ENCODE measurements at regions not wholly inside any gene's neighbourhood (a gene's known extent, or its start where the extent isn't known, plus 50 kb on each side); places are given as distances from the start of the nearest gene placed in this dataset.
"Not testable (repeated sequence)": the region's sequence is repeated elsewhere in the genome, so short reads cannot be mapped to it uniquely, and the experiment has no call there.

- DNase-seq; H3K9me3 ChIP-seq; intact Hi-C loops (cut with DNase I; ENCODE audit: low total_unique reads); H3K4me1 ChIP-seq; H3K27ac ChIP-seq; H3K27me3 ChIP-seq; H3K4me3 ChIP-seq; H3K36me3 ChIP-seq (ENCODE audit: low read depth, missing control alignments): not testable (repeated sequence)
- WGBS, 2 donors, result no CpG with 5 or more reads among the region's 78 CpGs
Observed at GRCh38 chr7:65647153-65647964, 225.5 kb upstream of the VKORC1L1 start.

- H3K4me1 ChIP-seq; H3K27me3 ChIP-seq; DNase-seq; intact Hi-C loops (cut with DNase I; ENCODE audit: low total_unique reads); H3K9me3 ChIP-seq; H3K27ac ChIP-seq; H3K36me3 ChIP-seq (ENCODE audit: low read depth, missing control alignments); H3K4me3 ChIP-seq: not testable (repeated sequence)
- 83 to 100% methylated on average over 1 to 2 of the region's 2 CpGs for WGBS, 2 donors
Observed at GRCh38 chr7:65651174-65651573, 221.7 kb upstream of the VKORC1L1 start.

GRCh38 chr7:65651826-65652592 is 220.9 kb upstream of the VKORC1L1 start:
- H3K27ac ChIP-seq; H3K27me3 ChIP-seq; H3K4me3 ChIP-seq; H3K36me3 ChIP-seq (ENCODE audit: low read depth, missing control alignments); H3K9me3 ChIP-seq; H3K4me1 ChIP-seq; intact Hi-C loops (cut with DNase I; ENCODE audit: low total_unique reads); DNase-seq: not testable (repeated sequence)

- WGBS, 2 donors, result no CpG with 5 or more reads among the region's 1 CpG
- H3K27ac ChIP-seq; intact Hi-C loops (cut with DNase I; ENCODE audit: low total_unique reads); DNase-seq; H3K36me3 ChIP-seq (ENCODE audit: low read depth, missing control alignments); H3K27me3 ChIP-seq; H3K9me3 ChIP-seq; H3K4me1 ChIP-seq; H3K4me3 ChIP-seq: not testable (repeated sequence)
Observed at GRCh38 chr7:65652669-65653068, 220.2 kb upstream of the VKORC1L1 start.

- WGBS, 2 donors, result no CpG with 5 or more reads among the region's 5 CpGs
- intact Hi-C loops (cut with DNase I; ENCODE audit: low total_unique reads); H3K27me3 ChIP-seq; H3K4me3 ChIP-seq; H3K36me3 ChIP-seq (ENCODE audit: low read depth, missing control alignments); DNase-seq; H3K27ac ChIP-seq; H3K4me1 ChIP-seq; H3K9me3 ChIP-seq: not testable (repeated sequence)
Observed at GRCh38 chr7:65656494-65657188, 216.2 kb upstream of the VKORC1L1 start.

GRCh38 chr7:65683362-65683761 is 189.5 kb upstream of the VKORC1L1 start:
- WGBS, 2 donors, result 83% methylated on average over 6 of the region's 6 CpGs
- H3K27me3 ChIP-seq; H3K36me3 ChIP-seq (ENCODE audit: low read depth, missing control alignments); intact Hi-C loops (cut with DNase I; ENCODE audit: low total_unique reads); DNase-seq; H3K9me3 ChIP-seq; H3K4me1 ChIP-seq; H3K4me3 ChIP-seq; H3K27ac ChIP-seq: not testable (repeated sequence)

- intact Hi-C loops (cut with DNase I; ENCODE audit: low total_unique reads); DNase-seq; H3K36me3 ChIP-seq (ENCODE audit: low read depth, missing control alignments); H3K27ac ChIP-seq; H3K4me3 ChIP-seq; H3K4me1 ChIP-seq; H3K27me3 ChIP-seq; H3K9me3 ChIP-seq: not testable (repeated sequence)
- 33 to 73% methylated on average over 1 of the region's 5 CpGs for WGBS, 2 donors
Observed at GRCh38 chr7:65699026-65699714, 173.7 kb upstream of the VKORC1L1 start.

GRCh38 chr7:65699715-65700356 is 173.0 kb upstream of the VKORC1L1 start:
- H3K4me3 ChIP-seq; H3K9me3 ChIP-seq; DNase-seq; H3K27me3 ChIP-seq; intact Hi-C loops (cut with DNase I; ENCODE audit: low total_unique reads); H3K36me3 ChIP-seq (ENCODE audit: low read depth, missing control alignments); H3K27ac ChIP-seq; H3K4me1 ChIP-seq: not testable (repeated sequence)
- 77 to 84% methylated on average over 3 to 5 of the region's 6 CpGs for WGBS, 2 donors

GRCh38 chr7:65719123-65719798 is 153.6 kb upstream of the VKORC1L1 start:
- H3K27ac ChIP-seq; intact Hi-C loops (cut with DNase I; ENCODE audit: low total_unique reads); H3K4me1 ChIP-seq; H3K9me3 ChIP-seq; DNase-seq; H3K36me3 ChIP-seq (ENCODE audit: low read depth, missing control alignments); H3K27me3 ChIP-seq; H3K4me3 ChIP-seq: not testable (repeated sequence)
- 81 to 87% methylated on average over 3 to 4 of the region's 4 CpGs for WGBS, 2 donors
